ENCODE measurements at regions not wholly inside any gene's neighbourhood (a gene's known extent, or its start where the extent isn't known, plus 50 kb on each side); places are given as distances from the start of the nearest gene placed in this dataset.

DNA sequence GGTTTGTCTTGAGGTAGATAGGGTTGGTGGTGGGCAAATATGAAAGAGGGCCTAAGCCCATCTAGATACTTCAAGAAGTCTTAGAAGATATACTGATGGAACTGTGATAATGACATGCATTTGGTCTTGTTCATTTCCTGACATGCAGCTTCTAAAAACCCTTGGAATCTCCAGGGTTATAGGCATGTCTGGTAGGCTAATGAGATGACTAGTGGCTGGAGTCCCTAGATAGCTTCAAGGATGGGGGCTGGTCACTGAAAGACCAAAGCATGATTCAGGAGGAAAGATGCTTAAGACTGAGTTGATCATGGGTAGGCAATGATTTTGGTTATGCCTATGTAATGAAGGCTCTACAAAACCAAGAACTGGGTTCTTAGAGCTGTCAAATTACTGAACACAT, 217.9 kb upstream of the MOCS1 start:
- peaks cover 28% of the 10 kb centered on the region for H3K4me1 ChIP-seq (ENCODE audit: low read length)
- H3K27me3 ChIP-seq (ENCODE audit: low read depth, low read length), result no peaks in the 10 kb centered on the region
- H3K4me2 ChIP-seq (ENCODE audit: low read length), result no peak overlapping the region
- H3K27ac ChIP-seq (ENCODE audit: low read length), result no peak overlapping the region
- H3K9me3 ChIP-seq (ENCODE audit: insufficient read depth, low read length), result peaks cover 39% of the 10 kb centered on the region
- no peak overlapping the region for H2AFZ ChIP-seq (ENCODE audit: low read depth, low read length)
- H3K9ac ChIP-seq (ENCODE audit: low read length), result no peak overlapping the region
- H4K20me1 ChIP-seq (ENCODE audit: insufficient read depth, low read length), result no peaks in the 10 kb centered on the region
- peaks cover 37% of the 10 kb centered on the region for H3K36me3 ChIP-seq (replicated peaks; ENCODE audit: low read depth, low read length)
- TF ChIP-seq, protein P1, sequence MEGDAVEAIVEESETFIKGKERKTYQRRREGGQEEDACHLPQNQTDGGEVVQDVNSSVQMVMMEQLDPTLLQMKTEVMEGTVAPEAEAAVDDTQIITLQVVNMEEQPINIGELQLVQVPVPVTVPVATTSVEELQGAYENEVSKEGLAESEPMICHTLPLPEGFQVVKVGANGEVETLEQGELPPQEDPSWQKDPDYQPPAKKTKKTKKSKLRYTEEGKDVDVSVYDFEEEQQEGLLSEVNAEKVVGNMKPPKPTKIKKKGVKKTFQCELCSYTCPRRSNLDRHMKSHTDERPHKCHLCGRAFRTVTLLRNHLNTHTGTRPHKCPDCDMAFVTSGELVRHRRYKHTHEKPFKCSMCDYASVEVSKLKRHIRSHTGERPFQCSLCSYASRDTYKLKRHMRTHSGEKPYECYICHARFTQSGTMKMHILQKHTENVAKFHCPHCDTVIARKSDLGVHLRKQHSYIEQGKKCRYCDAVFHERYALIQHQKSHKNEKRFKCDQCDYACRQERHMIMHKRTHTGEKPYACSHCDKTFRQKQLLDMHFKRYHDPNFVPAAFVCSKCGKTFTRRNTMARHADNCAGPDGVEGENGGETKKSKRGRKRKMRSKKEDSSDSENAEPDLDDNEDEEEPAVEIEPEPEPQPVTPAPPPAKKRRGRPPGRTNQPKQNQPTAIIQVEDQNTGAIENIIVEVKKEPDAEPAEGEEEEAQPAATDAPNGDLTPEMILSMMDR (IDR thresholded peaks at IDR 0.05; ENCODE audit: low read depth, low read length), result no peak
- TF ChIP-seq EZH2phosphoT487 (IDR thresholded peaks at IDR 0.05; ENCODE audit: low read depth), result no peak
- H3K4me3 ChIP-seq (ENCODE audit: low read length), result no peak overlapping the region
- H3K79me2 ChIP-seq (ENCODE audit: low read length), result no peaks in the 10 kb centered on the region

DNA sequence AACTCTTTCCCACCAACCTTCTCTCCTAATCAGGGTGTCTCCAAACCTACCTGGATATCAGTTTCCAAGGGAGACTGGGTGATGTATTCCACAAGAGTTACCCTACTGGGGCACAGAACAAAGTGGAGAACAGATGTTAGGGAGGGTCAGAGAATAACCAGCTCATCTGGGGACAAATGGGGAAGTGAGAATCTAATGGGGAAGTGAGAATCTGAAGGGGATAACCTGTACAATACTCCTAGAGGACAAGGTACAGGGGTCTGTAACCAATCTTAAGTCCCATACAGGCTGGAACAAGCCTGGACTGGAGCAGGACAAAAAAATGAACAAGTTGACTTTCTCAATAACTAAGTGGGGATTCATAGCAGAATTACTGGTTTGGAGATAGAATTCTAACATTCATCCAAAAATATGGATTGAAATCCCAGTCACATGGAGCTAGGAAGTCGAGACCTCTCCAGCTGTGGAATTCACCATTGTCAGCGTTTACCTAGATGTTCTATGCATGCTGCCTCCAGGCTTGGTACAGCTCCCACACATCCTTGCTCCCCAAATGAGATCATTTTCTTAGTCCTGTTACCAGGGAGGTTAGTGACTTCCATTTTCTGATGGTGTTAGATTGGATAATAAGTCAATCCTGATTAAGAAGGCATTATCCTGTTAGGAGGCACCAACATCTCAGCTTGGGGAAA, 214.8 kb upstream of the MOCS1 start:
- H3K4me3 ChIP-seq (ENCODE audit: low read length), result peak overlapping the region; percentile 50
- peaks cover 33% of the 10 kb centered on the region for H3K4me1 ChIP-seq (ENCODE audit: low read length)
- H2AFZ ChIP-seq (ENCODE audit: low read depth, low read length), result no peak overlapping the region
- H4K20me1 ChIP-seq (ENCODE audit: insufficient read depth, low read length), result no peaks in the 10 kb centered on the region
- peak overlapping the region; percentile 43 for H3K9ac ChIP-seq (ENCODE audit: low read length)
- peak overlapping the region; percentile 81 for H3K27ac ChIP-seq (ENCODE audit: low read length)
- H3K27me3 ChIP-seq (ENCODE audit: low read depth, low read length), result no peaks in the 10 kb centered on the region
- H3K36me3 ChIP-seq (replicated peaks; ENCODE audit: low read depth, low read length), result peaks cover 47% of the 10 kb centered on the region
- TF ChIP-seq EZH2phosphoT487 (IDR thresholded peaks at IDR 0.05; ENCODE audit: low read depth), result no peak
- TF ChIP-seq, protein P1 (IDR thresholded peaks at IDR 0.05; ENCODE audit: low read depth, low read length), result no peak
- H3K79me2 ChIP-seq (ENCODE audit: low read length), result no peaks in the 10 kb centered on the region
- peaks cover 41% of the 10 kb centered on the region for H3K9me3 ChIP-seq (ENCODE audit: insufficient read depth, low read length)
- peak overlapping the region; percentile 60 for H3K4me2 ChIP-seq (ENCODE audit: low read length)

DNA sequence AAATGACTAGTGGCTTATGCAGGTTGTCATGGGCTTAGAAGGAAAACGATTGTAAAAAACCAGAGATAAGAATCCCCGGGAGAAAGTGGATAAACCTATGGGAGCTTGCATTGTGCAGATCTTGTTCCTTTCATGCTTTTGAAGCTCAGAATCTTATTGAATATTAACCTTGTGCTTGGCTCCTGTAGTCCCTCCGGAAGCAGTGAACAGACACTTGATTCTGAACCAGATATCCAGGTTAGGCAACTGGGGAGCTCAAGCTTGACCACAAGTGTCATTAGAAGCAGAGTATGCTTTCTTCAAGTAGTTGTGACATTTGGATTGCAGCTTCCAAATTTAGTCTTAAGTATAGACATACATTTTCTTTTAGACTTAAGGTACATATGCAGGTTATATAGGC, 212.6 kb upstream of the MOCS1 start:
- no peak overlapping the region for H3K27ac ChIP-seq (ENCODE audit: low read length)
- H4K20me1 ChIP-seq (ENCODE audit: insufficient read depth, low read length), result no peaks in the 10 kb centered on the region
- peaks cover 65% of the 10 kb centered on the region for H3K36me3 ChIP-seq (replicated peaks; ENCODE audit: low read depth, low read length)
- no peak overlapping the region for H3K4me2 ChIP-seq (ENCODE audit: low read length)
- TF ChIP-seq, protein P1 (IDR thresholded peaks at IDR 0.05; ENCODE audit: low read depth, low read length), result no peak
- no peak for TF ChIP-seq EZH2phosphoT487 (IDR thresholded peaks at IDR 0.05; ENCODE audit: low read depth)
- H3K4me1 ChIP-seq (ENCODE audit: low read length), result peaks cover 33% of the 10 kb centered on the region
- no peak overlapping the region for H2AFZ ChIP-seq (ENCODE audit: low read depth, low read length)
- H3K4me3 ChIP-seq (ENCODE audit: low read length), result no peak overlapping the region
- H3K9ac ChIP-seq (ENCODE audit: low read length), result no peak overlapping the region
- H3K27me3 ChIP-seq (ENCODE audit: low read depth, low read length), result no peaks in the 10 kb centered on the region
- no peaks in the 10 kb centered on the region for H3K79me2 ChIP-seq (ENCODE audit: low read length)
- H3K9me3 ChIP-seq (ENCODE audit: insufficient read depth, low read length), result peaks cover 47% of the 10 kb centered on the region

DNA sequence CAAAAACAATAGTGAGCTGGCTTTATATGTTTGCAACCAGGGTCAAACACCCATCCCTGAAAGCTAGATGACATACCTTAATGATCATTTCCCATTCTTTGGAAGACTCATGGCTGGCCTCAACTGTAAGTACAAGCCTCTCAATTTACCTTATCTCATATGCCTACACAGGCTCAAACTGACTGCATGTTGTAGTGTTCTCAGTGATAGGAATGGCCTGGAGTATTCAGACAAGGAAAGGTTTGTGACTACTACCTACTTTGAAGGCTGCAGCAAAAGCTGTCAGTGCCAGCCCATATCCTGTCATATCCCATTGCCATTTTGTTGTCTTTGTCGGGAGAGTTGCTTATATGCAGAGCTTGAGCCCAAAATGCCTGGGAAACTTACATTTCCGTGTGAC, 205.2 kb upstream of the MOCS1 start:
- H3K9me3 ChIP-seq (ENCODE audit: insufficient read depth, low read length), result 0 out of 2 replicates have a peak, but pooled peaks cover 11% of the 10 kb centered on the region
- H3K27ac ChIP-seq (ENCODE audit: low read length), result peak overlapping the region; percentile 92
- H3K4me2 ChIP-seq (ENCODE audit: low read length), result peak overlapping the region; percentile 79
- peak overlapping the region; percentile 48; the same call in 1 of the 2 replicates for H2AFZ ChIP-seq (ENCODE audit: low read depth, low read length)
- H3K4me1 ChIP-seq (ENCODE audit: low read length), result peaks cover 62% of the 10 kb centered on the region
- H3K36me3 ChIP-seq (replicated peaks; ENCODE audit: low read depth, low read length), result peaks cover 54% of the 10 kb centered on the region
- TF ChIP-seq, protein P1 (IDR thresholded peaks at IDR 0.05; ENCODE audit: low read depth, low read length), result no peak
- no peak for TF ChIP-seq EZH2phosphoT487 (IDR thresholded peaks at IDR 0.05; ENCODE audit: low read depth)
- peaks cover 8% of the 10 kb centered on the region; the same call in 1 of the 2 replicates for H3K79me2 ChIP-seq (ENCODE audit: low read length)
- peak overlapping the region; percentile 58; the same call in 1 of the 2 replicates for H3K4me3 ChIP-seq (ENCODE audit: low read length)
- peak overlapping the region; percentile 78 for H3K9ac ChIP-seq (ENCODE audit: low read length)
- no peaks in the 10 kb centered on the region for H4K20me1 ChIP-seq (ENCODE audit: insufficient read depth, low read length)
- H3K27me3 ChIP-seq (ENCODE audit: low read depth, low read length), result no peaks in the 10 kb centered on the region
